HepG2 (cell line): ENCODE measurements at regions not wholly inside any gene's neighbourhood (a gene's known extent, or its start where the extent isn't known, plus 50 kb on each side); places are given as distances from the start of the nearest gene placed in this dataset.

Source experiments
- ATAC-seq: fragments of 200-7000 bp; cut with Tn5 transposase; 3 replicates; pipeline ENCODE4 v1.9.1; 2020; ENCODE audit warnings: mild to moderate bottlenecking, moderate library complexity
- BruUV-seq: library from RNA; stranded (reverse); fragments of 400-500 nt; replicated peaks from 2 replicates; lab custom pipeline; 2021; lab: Mats Ljungman, UMichigan
- CTCF ChIA-PET: fragments of 300-600 bp; formaldehyde crosslinking; extraction: SDS; loops from one replicate; lab custom pipeline; 2021; ENCODE audit warnings: low total read pairs, inconsistent platforms, low intra/inter-chr PET ratio; lab: Yijun Ruan, JAX
- POLR2A ChIA-PET: fragments of 350-600 bp; sonication (Branson Sonifier 250); formaldehyde crosslinking; loops from one replicate; lab custom pipeline; 2020; ENCODE audit warnings: antibody characterized with exemption, inconsistent platforms; lab: Yijun Ruan, JAX
- DNase-seq: peaks from one replicate; pipeline ENCODE4 v3.0.0-alpha.2; 2015; ENCODE audit warnings: low spot score
- FAIRE-seq: peaks from 3 replicates; lab custom pipeline; 2011; peaks lifted over from hg19 to GRCh38; lab: Jason Lieb, UNC
- H2AFZ ChIP-seq: one replicate; pipeline ENCODE4 v1.6.1; 2011; ENCODE audit warnings: low read length, inconsistent platforms
- H3K27ac ChIP-seq: fragments of 300-600 bp; 3 replicates; pipeline ENCODE4 v1.8.0; 2011; ENCODE audit warnings: mixed run types, mild to moderate bottlenecking, mixed read lengths, low read length, inconsistent platforms; ENCODE audit not compliant: insufficient read depth; ENCODE audit errors: extremely low read length
- H3K27me3 ChIP-seq, 2 experiments: fragments of 200-600 bp in 1 of 2; 2 replicates in 1 of 2; 3 replicates in 1 of 2; pipeline versions ENCODE4 v1.6.0 to v1.8.0; 2011; ENCODE audit warnings: low read length in 2 of 2, mild to moderate bottlenecking in 2 of 2, moderate library complexity in 2 of 2, inconsistent platforms in 1 of 2; ENCODE audit not compliant: insufficient read depth in 2 of 2, control insufficient read depth in 1 of 2
- H3K36me3 ChIP-seq, 2 experiments: fragments of 200-600 bp in 1 of 2; replicated peaks in 1 of 2; 2 replicates in 1 of 2; 3 replicates in 1 of 2; pipeline versions ENCODE4 v1.5.1 to v1.8.0; 2011; ENCODE audit warnings: low read length in 2 of 2, inconsistent platforms in 1 of 2; ENCODE audit not compliant: insufficient read depth in 2 of 2, control insufficient read depth in 1 of 2
- H3K4me1 ChIP-seq: 2 replicates; pipeline ENCODE4 v1.5.1; 2012; ENCODE audit warnings: low read length, inconsistent platforms; ENCODE audit not compliant: insufficient read depth
- H3K4me2 ChIP-seq: 2 replicates; pipeline ENCODE4 v1.6.0; 2011; ENCODE audit warnings: low read depth, low read length, inconsistent platforms
- H3K4me3 ChIP-seq, 3 experiments: fragments of 200-600 bp in 1 of 3; sonication (generic), shearing (Covaris generic) in 1 of 3; replicated peaks in 1 of 3; 2 replicates each; pipeline ENCODE4 v1.5.1; 2011 to 2016; ENCODE audit warnings: low read length in 3 of 3, inconsistent platforms in 2 of 3, low read depth in 2 of 3, mild to moderate bottlenecking in 2 of 3, control low read depth in 1 of 3, mixed read lengths in 1 of 3; ENCODE audit not compliant: insufficient read depth in 1 of 3
- H3K79me2 ChIP-seq: one replicate; pipeline ENCODE4 v1.6.1; 2011; ENCODE audit warnings: low read length, inconsistent platforms; ENCODE audit not compliant: insufficient read depth
- H3K9ac ChIP-seq: 2 replicates; pipeline ENCODE4 v1.6.0; 2011; ENCODE audit warnings: mild to moderate bottlenecking, low read depth, low read length, inconsistent platforms; ENCODE audit not compliant: insufficient read depth
- H3K9me3 ChIP-seq: 2 replicates; pipeline ENCODE4 v1.5.1; 2012; ENCODE audit warnings: mild to moderate bottlenecking, low read length
- H4K20me1 ChIP-seq: 2 replicates; pipeline ENCODE4 v1.6.0; 2011; ENCODE audit warnings: inconsistent platforms, mild to moderate bottlenecking, low read length, moderate library complexity; ENCODE audit not compliant: insufficient read depth
- ARID5B ChIP-seq: IDR thresholded peaks from 2 replicates; pipeline ENCODE4 v1.4.0; 2020; ENCODE audit warnings: mild to moderate bottlenecking, missing genetic modification reagents
- GPN1 ChIP-seq: sonication (generic); formaldehyde crosslinking; IDR thresholded peaks from 2 replicates; pipeline ENCODE4 v1.5.1; 2020; ENCODE audit warnings: missing genetic modification reagents, borderline replicate concordance
- HNRNPK ChIP-seq: fragments of 200-400 bp; formaldehyde crosslinking; IDR thresholded peaks from 2 replicates; pipeline ENCODE4 v1.6.1; 2018; ENCODE audit warnings: low read length, low read depth, moderate library complexity, mild to moderate bottlenecking; ENCODE audit not compliant: poor library complexity, severe bottlenecking
- PITX1 ChIP-seq: sonication (generic); formaldehyde crosslinking; IDR thresholded peaks from 2 replicates; pipeline ENCODE4 v1.5.1; 2020; ENCODE audit warnings: mild to moderate bottlenecking, missing genetic modification reagents
- RXRB ChIP-seq: IDR thresholded peaks from 2 replicates; pipeline ENCODE4 v1.6.1; 2016; ENCODE audit warnings: borderline replicate concordance, missing genetic modification reagents, missing compliant biosample characterization
- ZC3H4 ChIP-seq: sonication (generic); formaldehyde crosslinking; IDR thresholded peaks from 2 replicates; pipeline ENCODE4 v1.4.0; 2020; ENCODE audit warnings: missing genetic modification reagents, borderline replicate concordance
- ZFP62 ChIP-seq: sonication (generic); formaldehyde crosslinking; IDR thresholded peaks from 2 replicates; pipeline ENCODE4 v1.4.0; 2020; ENCODE audit warnings: missing genetic modification reagents
- ZNF44 ChIP-seq: sonication (generic); formaldehyde crosslinking; IDR thresholded peaks from 2 replicates; pipeline ENCODE4 v1.5.1; 2020; ENCODE audit warnings: mild to moderate bottlenecking, missing genetic modification reagents
- ZNF770 ChIP-seq: sonication (generic); formaldehyde crosslinking; IDR thresholded peaks from 2 replicates; pipeline ENCODE4 v1.5.0; 2020; ENCODE audit warnings: mild to moderate bottlenecking, missing genetic modification reagents
- WGBS: methylation state at CpG from one replicate; pipeline ENCODE4 v1.1.6; 2017; ENCODE audit warnings: low lambda C conversion rate; 5-methylcytosine and 5-hydroxymethylcytosine counted together
- in situ Hi-C: cut with HindIII; loops from 2 replicates; pipeline ENCODE4 v1.10.0; 2017; ENCODE audit warnings: low pct_unique_long_range_greater_than_20kb; ENCODE audit not compliant: extremely low pct_ligation_motif_present
- intact Hi-C: fragments of 100-400 bp; cut with micrococcal nuclease; formaldehyde crosslinking; loops from one replicate; pipeline ENCODE4 v1.10.0; 2022; ENCODE audit not compliant: unreplicated experiment

GRCh38 chr4:17328141-17328815, 183.6 kb downstream of the QDPR start (continued):
- no peak for TF ChIP-seq ZNF770 (CRISPR knock-in tag)
- no peak for TF ChIP-seq ZNF44 (CRISPR knock-in tag)
- TF ChIP-seq, all 625 proteins: peak for 0

- H3K4me3 ChIP-seq: no peak overlapping the region
- in situ Hi-C loops: loop anchor here (5.0 to 25.0 kb wide), 3 partner anchors 413 to 1040 kb away; no protein-coding TSS in a partner anchor
- H3K9ac ChIP-seq: no peak overlapping the region
- TF ChIP-seq ARID5B (no peak), HNRNPK (no peak), RXRB (CRISPR knock-in tag) (no peak), ZFP62 (no peak), ZC3H4 (CRISPR knock-in tag) (no peak), GPN1 (CRISPR knock-in tag) (no peak), PITX1 (CRISPR knock-in tag) (no peak)
- TF ChIP-seq, all 625 proteins: peak for 0
- CTCF ChIA-PET: no interaction called here
- FAIRE-seq (no peak), DNase-seq (no peak), ATAC-seq (no peak)
- Histone ChIP-seq H3K4me2 (no peak overlapping the region), H3K4me1 (no peaks in the 10 kb centered on the region), H3K79me2 (no peaks in the 10 kb centered on the region), H3K36me3 (no peaks in the 10 kb centered on the region), H4K20me1 (no peaks in the 10 kb centered on the region), H3K9me3 (no peaks in the 10 kb centered on the region), H3K27me3 (peaks cover 0 to 7% of the 10 kb centered on the region in 2 experiments; a peak in 1 of 5 replicates), H3K27ac (no peak overlapping the region), H2AFZ (no peak overlapping the region)
- POLR2A ChIA-PET: no interaction called here
- 2% methylated on average over 6 of the region's 6 CpGs for WGBS
- no TSS peak for BruUV-seq
- intact Hi-C loops: no loop called here
Observed at GRCh38 chr4:17327591-17327990, 184.3 kb downstream of the QDPR start.
